Duodenal mucosa (tissue), 2 donors: ENCODE measurements at regions not wholly inside any gene's neighbourhood (a gene's known extent, or its start where the extent isn't known, plus 50 kb on each side); places are given as distances from the start of the nearest gene placed in this dataset.

Experiments
- H3K27ac ChIP-seq: one replicate; pipeline ENCODE4 v1.7.0; 2013; ENCODE audit warnings: low read depth, low read length
- H3K27me3 ChIP-seq, 2 donors: one replicate each; pipeline ENCODE4 v1.7.0; 2013; ENCODE audit warnings: low read length in 2 of 2, control low read depth in 1 of 2; ENCODE audit not compliant: insufficient read depth in 2 of 2, control insufficient read depth in 1 of 2
- H3K36me3 ChIP-seq, 2 donors: one replicate each; pipeline ENCODE4 v1.7.0; 2013; ENCODE audit warnings: low read length in 2 of 2, control low read depth in 1 of 2; ENCODE audit not compliant: insufficient read depth in 2 of 2, control insufficient read depth in 1 of 2
- H3K4me1 ChIP-seq, 2 donors: one replicate each; pipeline ENCODE4 v1.7.0; 2013; ENCODE audit warnings: low read length in 2 of 2, control low read depth in 1 of 2; ENCODE audit not compliant: insufficient read depth in 2 of 2, control insufficient read depth in 1 of 2
- H3K4me3 ChIP-seq, 2 donors: one replicate each; pipeline ENCODE4 v1.7.0; 2013; ENCODE audit warnings: low read length in 2 of 2, low read depth in 1 of 2
- H3K9ac ChIP-seq, 2 donors: one replicate each; pipeline ENCODE4 v1.7.0; 2013; ENCODE audit warnings: low read length in 2 of 2, low read depth in 1 of 2
- H3K9me3 ChIP-seq, 2 donors: one replicate each; pipeline ENCODE4 v1.7.0; 2013; ENCODE audit warnings: low read length in 2 of 2, control low read depth in 1 of 2; ENCODE audit not compliant: control insufficient read depth in 1 of 2

DNA sequence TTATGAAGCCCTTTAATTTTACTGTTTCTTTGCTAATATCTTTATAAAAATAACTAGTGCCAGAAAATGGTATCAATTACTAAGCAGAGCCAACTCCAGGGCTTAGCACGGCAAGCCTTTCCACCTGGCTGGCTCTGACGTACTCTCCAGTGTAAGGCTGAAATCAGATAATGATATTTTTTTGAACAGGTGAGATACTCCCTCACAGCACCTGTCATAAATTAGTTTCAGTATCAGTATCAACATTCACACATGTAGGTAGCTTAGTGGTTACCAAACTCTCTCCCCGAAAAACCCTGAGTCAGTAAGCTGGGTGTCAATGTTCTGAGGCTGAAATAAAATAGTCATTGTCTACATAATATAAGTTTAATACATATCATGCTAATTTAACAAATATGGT, 710.1 kb downstream of the SQOR start:
- H3K9ac ChIP-seq = no peak overlapping the region
- no peak overlapping the region for H3K27ac ChIP-seq
- H3K4me1 ChIP-seq = no peaks in the 10 kb centered on the region
- H3K4me3 ChIP-seq = no peak overlapping the region
- no peaks in the 10 kb centered on the region for H3K9me3 ChIP-seq
- H3K36me3 ChIP-seq = no peaks in the 10 kb centered on the region
- no peaks in the 10 kb centered on the region for H3K27me3 ChIP-seq

DNA sequence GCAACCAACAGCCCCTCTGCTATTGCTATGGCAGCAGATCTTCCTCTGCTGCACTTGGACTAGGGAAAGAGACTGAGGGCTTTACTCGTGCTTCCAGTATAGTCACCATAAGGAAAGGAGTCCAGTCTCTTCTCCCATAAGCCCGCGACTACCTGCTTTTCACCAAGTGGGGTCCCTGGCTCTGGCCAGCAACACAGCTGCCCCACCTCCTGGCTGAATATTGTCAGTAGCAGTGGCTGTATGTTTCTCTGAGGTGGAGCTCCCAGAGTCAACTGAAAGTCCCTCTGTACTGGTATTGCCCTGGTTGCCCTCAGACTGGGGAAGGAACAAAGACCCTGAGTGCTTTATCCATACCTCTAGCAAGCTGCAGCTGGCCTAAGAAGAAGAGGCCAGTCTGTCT, 719.6 kb downstream of the SQOR start:
- no peaks in the 10 kb centered on the region for H3K4me1 ChIP-seq
- no peak overlapping the region for H3K27ac ChIP-seq
- H3K27me3 ChIP-seq = no peaks in the 10 kb centered on the region
- no peak overlapping the region for H3K9ac ChIP-seq
- H3K9me3 ChIP-seq = peaks cover 0 to 4% of the 10 kb centered on the region in 2 donors
- no peaks in the 10 kb centered on the region for H3K36me3 ChIP-seq
- no peak overlapping the region for H3K4me3 ChIP-seq

DNA sequence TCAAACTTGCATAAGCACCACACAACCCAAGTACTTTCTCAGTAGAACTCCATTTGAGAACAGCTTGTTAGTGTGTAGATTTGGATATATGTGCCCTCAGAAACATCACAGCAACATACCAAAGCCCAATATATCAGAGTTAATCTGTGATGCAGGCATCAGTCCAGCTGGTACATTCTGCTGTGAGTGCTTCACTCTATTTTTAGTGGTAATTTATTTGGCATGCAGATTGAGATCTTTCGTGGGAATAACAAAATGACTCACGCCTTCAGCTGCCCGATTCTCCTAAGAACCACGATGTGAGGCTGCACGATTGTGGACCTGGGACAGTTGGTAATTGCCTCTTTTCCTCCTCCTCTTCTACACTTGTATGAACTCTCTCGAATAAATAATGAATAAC, 730.7 kb downstream of the SQOR start:
- Histone ChIP-seq H3K9me3 (no peaks in the 10 kb centered on the region), H3K4me3 (no peak overlapping the region), H3K9ac (no peak overlapping the region), H3K4me1 (no peaks in the 10 kb centered on the region), H3K27ac (no peak overlapping the region), H3K36me3 (no peaks in the 10 kb centered on the region), H3K27me3 (no peaks in the 10 kb centered on the region)

DNA sequence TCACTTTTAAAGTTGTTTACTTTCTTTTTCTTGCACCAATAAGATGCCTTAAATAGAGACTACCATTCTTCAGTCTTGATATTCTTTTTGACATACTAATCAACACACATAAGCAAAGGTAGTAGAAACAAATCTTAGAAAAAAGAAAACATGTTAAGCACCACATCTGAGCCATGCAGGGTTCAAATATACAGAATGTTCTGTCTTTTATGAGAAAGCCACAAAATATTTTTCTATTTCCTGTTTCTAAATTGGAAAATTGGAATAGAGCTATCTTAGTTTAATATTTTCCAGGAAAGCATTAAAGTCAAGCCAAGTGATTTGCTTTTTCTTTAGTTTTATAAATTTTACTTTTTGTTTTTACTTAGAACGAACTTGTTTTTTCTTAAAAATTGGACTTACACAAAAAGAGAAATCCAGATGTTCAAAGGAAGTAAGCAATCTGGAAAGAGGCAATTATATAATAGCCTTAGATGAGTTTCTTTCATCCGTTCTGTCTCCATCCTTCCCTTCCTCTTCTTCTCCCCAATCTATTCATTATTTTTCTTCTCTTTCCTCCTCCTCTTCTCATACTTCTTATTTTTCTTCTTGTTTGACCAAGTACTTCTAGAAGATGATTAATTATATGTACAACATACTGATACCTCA, 731.7 kb downstream of the SQOR start:
- Histone ChIP-seq H3K9ac (no peak overlapping the region), H3K27me3 (no peaks in the 10 kb centered on the region), H3K9me3 (no peaks in the 10 kb centered on the region), H3K27ac (no peak overlapping the region), H3K36me3 (no peaks in the 10 kb centered on the region), H3K4me1 (no peaks in the 10 kb centered on the region), H3K4me3 (no peak overlapping the region)

DNA sequence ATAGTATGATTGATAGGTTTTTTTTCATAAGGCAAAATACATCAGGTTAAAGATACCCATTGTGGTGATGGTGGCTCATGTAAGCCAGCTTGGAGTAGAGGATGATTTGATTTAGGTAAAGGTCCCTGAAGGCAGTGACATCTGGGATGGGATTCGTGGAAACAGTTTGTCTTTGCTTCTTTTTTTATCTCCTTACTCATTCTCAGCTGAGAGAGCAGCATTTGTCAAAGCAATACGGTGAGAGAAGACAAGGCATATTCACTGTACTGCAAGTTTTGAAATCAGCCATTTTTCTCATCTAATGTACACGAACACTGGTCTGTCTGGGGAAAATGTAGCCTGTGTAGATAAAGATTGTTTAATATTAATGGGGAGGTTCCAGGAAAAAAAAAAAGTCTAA, 749.1 kb downstream of the SQOR start:
- Histone ChIP-seq H3K4me1 (no peaks in the 10 kb centered on the region), H3K27me3 (no peaks in the 10 kb centered on the region), H3K4me3 (no peak overlapping the region), H3K36me3 (no peaks in the 10 kb centered on the region), H3K9ac (no peak overlapping the region), H3K27ac (no peak overlapping the region), H3K9me3 (peaks cover 0 to 4% of the 10 kb centered on the region in 2 donors)

DNA sequence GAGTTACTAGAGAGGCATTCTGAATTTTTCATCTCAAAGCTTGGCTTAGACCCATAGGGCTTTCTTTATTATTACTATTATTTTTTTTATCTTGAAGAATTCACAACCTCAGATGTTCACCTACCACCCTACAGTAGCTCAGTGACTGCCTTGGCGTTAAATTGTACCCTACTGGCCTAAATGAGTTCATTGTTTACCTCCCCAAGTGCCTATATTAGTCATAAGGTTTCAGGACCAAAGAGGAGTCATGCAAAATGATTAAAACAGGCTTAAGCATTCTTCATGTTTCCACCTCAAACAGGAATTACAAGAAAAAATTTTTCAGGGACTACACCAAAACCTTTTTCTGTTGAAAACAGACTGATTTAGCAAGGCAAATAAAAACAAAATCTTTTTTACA, 751.5 kb downstream of the SQOR start:
- Histone ChIP-seq H3K9ac (no peak overlapping the region), H3K36me3 (no peaks in the 10 kb centered on the region), H3K27me3 (no peaks in the 10 kb centered on the region)

DNA sequence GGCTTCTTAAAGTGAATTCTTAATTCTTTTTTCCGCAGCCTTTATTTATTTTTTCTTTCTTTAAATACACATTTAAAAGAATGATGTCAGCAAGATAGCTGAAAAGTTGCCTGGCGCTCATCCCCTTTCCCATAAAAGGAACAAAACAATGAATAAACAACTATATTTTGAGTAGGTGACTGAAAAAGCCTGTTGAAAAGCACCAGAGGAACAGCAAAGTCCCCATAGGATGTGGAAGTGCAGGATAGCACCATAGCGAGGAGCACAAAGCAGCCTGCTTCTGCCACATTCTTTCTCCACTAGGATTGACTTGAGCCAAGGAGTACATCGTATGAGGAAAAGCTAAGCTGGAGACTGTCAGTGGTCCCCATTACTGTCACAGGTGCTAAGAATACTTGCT, 754.9 kb downstream of the SQOR start:
- Histone ChIP-seq H3K36me3 (no peaks in the 10 kb centered on the region), H3K27me3 (no peaks in the 10 kb centered on the region), H3K4me1 (no peaks in the 10 kb centered on the region), H3K27ac (no peak overlapping the region), H3K4me3 (no peak overlapping the region), H3K9ac (no peak overlapping the region), H3K9me3 (peaks cover 2 to 12% of the 10 kb centered on the region in 2 donors)

More for the DNA sequence above, 751.5 kb downstream of the SQOR start:
- H3K9me3 ChIP-seq = peaks cover 2 to 12% of the 10 kb centered on the region in 2 donors
- no peaks in the 10 kb centered on the region for H3K4me1 ChIP-seq
- no peak overlapping the region for H3K27ac ChIP-seq
- H3K4me3 ChIP-seq = no peak overlapping the region

DNA sequence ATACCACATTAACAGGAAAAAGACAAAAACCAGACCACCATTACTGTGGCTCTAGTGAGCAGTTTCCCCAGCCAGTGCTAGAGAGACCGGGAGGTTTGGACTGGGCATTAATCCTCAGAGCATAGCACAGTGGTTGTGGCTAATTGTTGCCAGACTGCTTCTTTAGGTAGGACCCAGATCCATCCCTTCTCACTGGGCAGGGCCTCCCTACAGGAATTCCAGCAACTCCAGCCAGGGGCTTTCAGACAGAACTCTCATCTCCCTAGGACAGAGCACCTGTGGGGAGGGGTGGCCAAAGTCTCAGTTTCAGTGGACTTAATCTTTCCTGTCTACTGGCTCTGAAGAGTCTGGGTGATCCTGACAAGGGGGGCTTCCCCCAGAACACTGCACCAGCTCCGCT, 759.6 kb downstream of the SQOR start:
- no peaks in the 10 kb centered on the region for H3K36me3 ChIP-seq
- no peaks in the 10 kb centered on the region for H3K4me1 ChIP-seq
- H3K4me3 ChIP-seq = no peak overlapping the region
- H3K27me3 ChIP-seq = no peaks in the 10 kb centered on the region
- H3K9ac ChIP-seq = no peak overlapping the region
- H3K27ac ChIP-seq = no peak overlapping the region
- peaks cover 2 to 12% of the 10 kb centered on the region in 2 donors for H3K9me3 ChIP-seq

DNA sequence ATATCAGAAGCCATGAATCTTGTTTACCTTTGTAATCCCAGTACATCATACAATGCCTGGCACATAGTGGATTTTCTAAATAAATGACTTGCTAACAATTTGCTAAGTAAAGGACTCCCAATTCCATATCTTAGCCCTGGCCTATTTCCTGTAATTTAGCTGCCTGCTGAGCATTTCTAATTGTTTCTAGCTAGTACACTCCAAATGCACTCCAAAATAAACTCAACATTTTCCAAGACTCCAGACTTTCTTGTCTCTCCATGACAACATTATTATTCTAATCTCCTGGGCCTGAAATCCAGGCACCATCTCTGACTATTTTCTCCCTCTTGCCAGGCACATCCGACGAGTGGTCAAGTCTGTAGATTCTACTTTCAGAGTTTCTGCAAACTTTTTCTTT, 773.5 kb downstream of the SQOR start:
- Histone ChIP-seq H3K36me3 (no peaks in the 10 kb centered on the region), H3K4me3 (no peak overlapping the region), H3K4me1 (no peaks in the 10 kb centered on the region), H3K9ac (no peak overlapping the region), H3K9me3 (no peaks in the 10 kb centered on the region), H3K27ac (no peak overlapping the region), H3K27me3 (no peaks in the 10 kb centered on the region)

DNA sequence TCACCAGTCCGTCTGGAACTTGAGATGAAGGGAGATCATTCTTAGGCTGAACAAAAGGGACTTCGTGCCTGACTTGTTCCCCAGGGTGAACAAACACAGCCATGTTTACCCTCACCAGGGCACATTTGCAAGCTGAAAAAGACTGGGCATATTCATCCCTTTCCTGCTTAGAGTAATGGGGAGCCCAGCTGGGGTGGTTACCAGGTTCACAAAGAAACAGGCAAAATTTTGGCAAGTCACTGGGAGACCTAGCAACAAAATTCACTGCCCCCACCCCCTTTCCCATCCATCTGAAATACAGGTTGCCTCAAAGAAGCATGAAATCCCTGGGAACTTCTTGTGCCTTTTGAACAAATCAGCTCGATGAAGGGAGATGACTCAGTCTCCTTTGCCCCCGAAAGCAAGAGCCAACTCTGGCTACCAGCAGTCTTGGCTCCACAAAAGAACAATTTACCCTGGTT, 775.0 kb downstream of the SQOR start:
- no peak overlapping the region for H3K27ac ChIP-seq
- no peaks in the 10 kb centered on the region for H3K36me3 ChIP-seq
- H3K27me3 ChIP-seq = no peaks in the 10 kb centered on the region
- H3K4me3 ChIP-seq = no peak overlapping the region
- H3K4me1 ChIP-seq = no peaks in the 10 kb centered on the region
- no peaks in the 10 kb centered on the region for H3K9me3 ChIP-seq
- H3K9ac ChIP-seq = no peak overlapping the region

DNA sequence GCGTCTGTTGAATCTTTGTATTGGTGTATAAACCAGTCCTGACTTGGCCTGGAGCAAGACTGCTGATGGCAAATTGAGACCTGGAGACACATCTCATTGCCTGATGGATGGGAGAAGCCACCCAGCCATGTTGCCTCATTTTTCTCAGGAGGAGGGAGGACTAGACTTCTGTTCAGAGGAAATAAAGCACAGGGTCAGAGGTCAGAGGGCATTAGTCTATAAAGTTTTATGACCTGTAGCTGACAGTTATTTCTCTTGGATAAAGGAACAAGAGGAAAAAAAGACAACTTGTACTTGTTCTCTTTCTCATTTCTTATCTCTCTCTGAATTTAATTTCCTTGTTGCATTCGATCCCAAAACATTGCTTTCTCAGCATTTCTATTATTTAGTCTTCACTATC, 775.9 kb downstream of the SQOR start:
- Histone ChIP-seq H3K4me3 (no peak overlapping the region), H3K27me3 (no peaks in the 10 kb centered on the region), H3K4me1 (no peaks in the 10 kb centered on the region), H3K36me3 (no peaks in the 10 kb centered on the region), H3K9me3 (no peaks in the 10 kb centered on the region), H3K27ac (no peak overlapping the region), H3K9ac (no peak overlapping the region)
